GM12872 (cell line): ENCODE measurements at regions not wholly inside any gene's neighbourhood (a gene's known extent, or its start where the extent isn't known, plus 50 kb on each side); places are given as distances from the start of the nearest gene placed in this dataset.

Source experiments
- CTCF ChIP-seq: IDR thresholded peaks from 3 replicates; pipeline ENCODE4 v1.5.1; 2011; ENCODE audit warnings: low read depth, mild to moderate bottlenecking, low read length, moderate library complexity; ENCODE audit not compliant: insufficient read depth

GRCh38 chr1:195637539-195637938, 970.7 kb downstream of the KCNT2 start:
- no peak for TF ChIP-seq CTCF

- no peak for TF ChIP-seq CTCF
Observed at GRCh38 chr1:195618287-195618686, 990.0 kb downstream of the KCNT2 start.

- no peak for TF ChIP-seq CTCF
Observed at GRCh38 chr1:195617106-195617505, 991.1 kb downstream of the KCNT2 start.

- no peak for TF ChIP-seq CTCF
Observed at GRCh38 chr1:195608883-195609282, 999.4 kb downstream of the KCNT2 start.

GRCh38 chr1:195606483-195606882, 1001.8 kb downstream of the KCNT2 start:
- no peak for TF ChIP-seq CTCF

GRCh38 chr1:195604287-195604686, 1004.0 kb downstream of the KCNT2 start:
- no peak for TF ChIP-seq CTCF

- TF ChIP-seq CTCF: no peak
Observed at GRCh38 chr1:195597891-195598290, 1010.3 kb downstream of the KCNT2 start.

GRCh38 chr1:195594773-195595172, 1013.5 kb downstream of the KCNT2 start:
- no peak for TF ChIP-seq CTCF
